NCI-H446 (cell line): ENCODE measurements at regions not wholly inside any gene's neighbourhood (a gene's known extent, or its start where the extent isn't known, plus 50 kb on each side); places are given as distances from the start of the nearest gene placed in this dataset.
"Not testable (repeated sequence)": the region's sequence is repeated elsewhere in the genome, so short reads cannot be mapped to it uniquely, and the experiment has no call there.

Experiments
- DNase-seq, 2 experiments: peaks; one replicate each; lab custom pipeline; 2025; lab: John Stamatoyannopoulos, UW

DNA sequence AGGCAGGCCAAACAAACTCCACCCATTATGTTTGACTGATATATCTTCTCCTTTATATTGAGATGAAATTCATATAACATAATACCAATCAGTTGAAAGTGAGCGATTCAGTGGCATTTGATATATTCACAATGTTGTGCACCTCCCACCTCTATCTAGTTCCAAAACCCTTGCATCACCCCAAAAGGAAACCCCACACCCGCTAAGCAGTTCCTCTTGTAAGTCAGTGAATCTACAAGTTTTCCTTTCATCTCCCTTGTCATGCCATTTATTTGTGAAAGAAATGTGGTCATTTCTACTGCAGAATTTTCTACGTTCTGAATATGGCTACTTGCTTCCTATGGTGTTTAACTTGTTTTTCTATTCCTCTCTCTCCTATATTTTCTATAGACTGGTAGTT is 99.4 kb upstream of the PTPN3 start:
- no peak for DNase-seq

DNA sequence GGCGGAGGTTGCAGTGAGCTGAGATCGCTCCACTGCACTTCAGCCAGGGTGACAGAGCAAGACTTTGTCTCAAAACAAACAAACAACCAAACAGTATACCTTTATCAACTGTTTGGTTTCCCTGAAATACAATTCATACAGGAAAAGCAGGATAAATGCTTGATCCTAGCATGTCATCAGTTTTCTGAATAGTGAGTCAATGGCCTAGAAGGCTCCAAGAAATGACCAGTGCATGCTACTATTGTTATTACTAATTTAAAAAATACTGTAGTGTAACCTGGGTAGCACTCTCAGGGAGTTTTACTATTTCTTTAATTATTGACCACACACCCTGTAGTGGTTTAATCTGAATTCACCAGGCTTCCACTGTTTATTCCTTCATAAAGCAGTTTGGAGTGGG is 101.0 kb upstream of the PTPN3 start:
- no peak for DNase-seq

DNA sequence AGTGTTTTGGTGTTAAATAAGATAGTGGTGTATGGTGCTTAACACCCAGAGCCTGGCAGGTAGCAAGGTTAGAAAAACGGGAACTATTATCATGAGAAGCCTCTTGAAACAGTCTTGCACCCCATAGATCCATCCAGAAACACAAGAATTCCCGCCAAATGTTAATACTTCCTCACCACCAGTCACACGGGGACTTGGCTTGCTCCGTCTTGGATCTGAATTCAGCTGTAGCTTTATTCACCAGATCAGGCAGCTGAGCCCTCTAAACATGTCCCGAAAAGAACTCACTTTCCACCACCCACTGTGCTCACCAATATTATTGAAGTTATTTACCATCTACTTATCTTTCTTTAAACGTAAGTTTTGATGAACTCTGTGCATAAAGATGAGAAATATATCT is 101.6 kb upstream of the PTPN3 start:
- peak in 1 of 2 experiments; percentile 50 for DNase-seq

DNA sequence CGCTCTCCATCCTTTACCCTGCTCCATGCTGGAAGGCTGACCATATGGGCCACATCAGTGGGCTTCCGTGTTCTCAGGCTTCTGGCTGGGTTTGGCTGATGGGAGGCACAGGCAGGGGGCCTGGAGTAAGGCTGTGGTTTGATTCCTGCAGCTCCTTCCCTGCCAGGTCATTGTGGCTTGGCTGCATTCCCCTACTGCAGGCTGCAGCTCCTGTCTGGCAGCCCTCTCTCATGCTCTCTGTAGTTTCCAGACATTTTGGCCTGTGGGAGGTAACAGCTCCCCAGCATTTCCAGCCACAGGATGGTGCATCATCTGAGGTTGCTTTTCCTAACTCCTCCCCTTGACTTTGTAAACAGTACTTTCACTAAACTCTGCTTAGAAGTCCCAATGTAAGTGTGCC is 102.0 kb upstream of the PTPN3 start:
- peak; percentile 79 to 85 for DNase-seq

DNA sequence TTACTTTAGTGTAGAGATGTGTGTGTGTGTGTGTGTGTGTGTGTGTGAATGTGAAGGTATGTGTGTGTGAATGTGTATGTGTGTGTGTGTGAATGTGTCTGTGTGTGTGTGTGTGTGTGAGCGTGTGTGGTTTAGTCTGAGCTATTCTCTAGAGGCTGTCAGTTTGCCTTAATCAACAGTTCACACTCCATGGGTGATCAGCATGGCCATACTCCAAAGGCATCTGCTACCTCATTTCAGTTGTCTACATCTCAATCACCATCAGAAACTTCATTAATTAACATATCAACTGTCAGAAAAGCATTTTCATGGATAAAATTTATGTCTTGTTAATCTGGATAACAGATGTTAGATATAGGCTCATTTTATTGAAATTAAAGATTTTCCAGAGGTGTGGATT is 103.1 kb upstream of the PTPN3 start:
- DNase-seq = no peak

DNA sequence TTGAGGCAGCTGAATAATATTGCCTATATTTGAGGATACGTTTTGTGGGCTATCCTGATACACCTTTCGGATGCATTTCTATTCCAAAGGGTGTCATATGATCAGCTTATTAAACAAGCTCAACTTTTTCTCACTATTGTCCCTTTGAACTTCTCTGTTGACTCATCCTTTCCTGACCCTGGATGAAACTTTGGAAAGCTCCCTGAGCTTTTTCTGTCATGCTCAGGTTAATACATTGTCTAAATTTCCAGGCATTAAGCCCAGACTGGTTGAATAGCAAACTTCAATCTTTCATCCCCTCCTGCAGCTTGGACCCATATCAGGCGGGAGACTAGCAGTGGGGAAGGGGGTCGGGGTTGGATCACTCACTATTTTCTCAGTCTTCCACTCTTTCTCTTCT is 104.9 kb upstream of the PTPN3 start:
- peak in 1 of 2 experiments; percentile 17 for DNase-seq

DNA sequence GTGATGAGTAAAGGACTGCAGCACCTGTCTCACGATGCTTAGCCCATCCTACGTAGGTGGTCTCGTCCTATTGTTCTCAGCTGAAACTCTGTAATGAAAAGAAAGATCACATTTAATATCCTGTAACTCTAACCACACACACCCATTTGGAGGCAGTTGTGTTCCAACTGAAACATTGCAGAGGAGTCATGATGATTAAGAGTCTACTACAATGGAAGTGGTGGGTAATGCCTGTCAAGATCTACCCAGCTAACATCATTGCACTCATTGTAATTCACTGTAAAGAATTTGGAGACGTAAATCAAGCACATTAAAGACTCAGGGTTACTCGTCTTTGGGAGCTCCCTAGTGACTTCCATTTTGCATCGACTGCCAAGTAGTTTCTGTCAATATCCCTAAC is 106.0 kb upstream of the PTPN3 start:
- DNase-seq = peak; percentile 40 to 68

DNA sequence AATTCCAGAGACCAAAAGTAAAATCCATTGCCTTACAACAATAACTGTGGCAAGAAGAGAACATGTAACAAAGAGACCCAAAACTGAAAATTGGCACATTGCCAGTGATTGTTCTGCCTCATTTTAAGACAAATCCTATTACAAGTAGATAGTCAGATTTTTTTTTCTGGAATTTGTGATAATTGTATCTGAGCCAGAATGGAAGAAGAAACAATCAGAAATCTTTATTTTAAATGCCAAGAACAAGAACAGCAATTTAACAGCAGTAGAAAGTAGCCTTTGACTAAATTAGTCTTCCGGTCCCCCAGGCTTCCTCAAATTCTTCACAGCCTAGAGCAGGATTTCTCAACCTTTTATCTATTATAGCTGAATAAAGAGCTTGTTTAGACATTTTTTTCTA is 106.7 kb upstream of the PTPN3 start:
- peak in 1 of 2 experiments; percentile 11 for DNase-seq

DNA sequence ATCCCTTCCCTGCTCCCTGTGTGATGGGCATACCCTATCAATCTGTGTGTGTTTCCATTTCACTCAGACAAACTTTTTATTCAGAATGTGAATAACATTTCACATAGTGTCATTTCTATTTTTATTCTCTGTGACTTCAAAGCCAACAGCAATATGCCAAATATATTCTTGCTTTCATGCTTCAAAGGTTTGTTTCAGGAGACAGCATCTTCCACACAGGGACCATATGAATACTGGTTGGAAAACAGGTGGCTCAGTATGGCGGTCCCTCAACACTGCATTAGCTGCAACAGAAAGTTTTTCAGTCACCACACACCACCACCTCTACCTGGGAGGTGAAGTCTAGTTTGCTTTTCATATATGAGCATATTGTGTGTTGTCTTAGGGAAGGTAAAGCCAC is 111.0 kb upstream of the PTPN3 start:
- no peak for DNase-seq

DNA sequence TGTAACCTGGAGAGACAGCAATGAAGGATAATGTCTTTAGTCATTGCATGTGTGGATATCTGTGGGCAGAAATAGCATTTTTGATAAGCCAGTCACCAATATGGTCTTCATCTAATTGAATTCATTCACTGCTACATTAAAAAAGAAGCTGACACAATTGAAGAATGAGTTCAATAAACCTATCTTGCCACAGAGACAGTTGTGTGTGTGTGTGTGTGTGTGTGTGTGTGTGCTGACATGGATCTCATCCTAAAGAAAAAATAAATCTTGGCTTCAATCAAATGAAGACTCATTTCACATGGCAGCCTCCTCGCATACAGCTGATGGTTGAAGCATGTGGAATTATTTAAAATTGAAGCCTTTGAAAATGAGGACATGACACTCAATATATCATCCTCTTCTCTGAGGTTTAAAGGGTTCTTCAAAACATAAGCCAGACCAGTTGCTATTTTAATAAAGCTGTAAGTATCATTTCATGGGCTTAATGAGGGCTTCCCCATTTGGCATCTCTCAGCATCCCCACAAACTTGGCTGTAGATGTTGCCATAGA is 118.5 kb upstream of the PTPN3 start:
- no peak for DNase-seq

DNA sequence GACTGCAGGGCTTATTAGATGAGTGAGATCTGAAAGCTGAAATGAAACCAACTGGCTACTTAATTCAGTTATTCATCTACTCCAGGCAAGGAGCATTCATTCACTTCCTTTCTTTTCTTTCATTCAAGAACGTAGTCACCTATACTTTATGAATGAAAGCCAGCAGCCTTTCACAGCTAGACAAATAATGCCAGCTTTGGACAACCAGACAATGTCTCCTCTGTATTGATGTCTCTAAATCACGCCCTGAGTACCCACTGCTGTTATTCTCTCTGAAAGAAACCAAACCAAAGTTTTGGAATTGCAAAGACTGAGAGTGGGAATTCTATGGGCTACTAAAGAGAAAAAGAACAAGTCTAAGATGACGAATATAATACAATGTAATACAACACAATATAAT is 121.2 kb upstream of the PTPN3 start:
- no peak for DNase-seq

DNA sequence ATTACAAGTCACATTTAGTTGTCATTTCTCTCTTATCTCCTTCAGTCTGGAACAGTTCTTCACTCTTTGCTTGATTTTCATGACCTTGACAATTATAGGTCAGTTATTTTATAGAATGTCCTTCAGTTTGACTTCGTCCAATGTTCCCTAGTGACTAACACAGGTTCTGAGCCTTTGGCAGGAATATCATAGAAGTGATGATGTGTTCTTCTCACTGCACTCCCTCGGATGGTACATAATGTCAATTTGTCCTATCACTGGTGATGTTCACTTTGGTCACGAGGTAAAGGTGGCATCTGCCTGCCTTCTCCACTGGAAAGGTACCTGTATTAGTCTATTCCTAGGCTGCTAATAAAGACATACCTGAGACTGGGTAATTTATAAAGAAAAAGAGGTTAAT is 126.0 kb upstream of the PTPN3 start:
- DNase-seq = no peak

DNA sequence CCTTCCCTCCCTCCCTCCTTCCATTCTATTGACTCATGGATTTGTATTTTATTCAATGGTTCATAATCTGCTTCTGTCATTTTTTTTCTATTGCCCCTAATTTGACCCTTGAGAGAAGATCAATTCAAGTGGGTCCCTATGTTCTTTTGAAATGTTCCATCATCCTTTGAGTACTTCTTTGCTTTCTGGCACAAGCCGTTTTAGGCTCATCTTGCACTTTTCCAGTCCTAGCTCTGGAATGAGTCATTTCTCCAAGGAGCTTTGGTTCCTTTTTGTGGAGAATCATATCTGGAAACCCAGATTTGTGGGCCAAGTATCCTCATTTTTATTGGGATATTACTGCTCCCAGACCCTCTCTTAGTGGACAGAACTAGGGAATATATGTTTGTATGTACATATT is 126.8 kb upstream of the PTPN3 start:
- no peak for DNase-seq

DNA sequence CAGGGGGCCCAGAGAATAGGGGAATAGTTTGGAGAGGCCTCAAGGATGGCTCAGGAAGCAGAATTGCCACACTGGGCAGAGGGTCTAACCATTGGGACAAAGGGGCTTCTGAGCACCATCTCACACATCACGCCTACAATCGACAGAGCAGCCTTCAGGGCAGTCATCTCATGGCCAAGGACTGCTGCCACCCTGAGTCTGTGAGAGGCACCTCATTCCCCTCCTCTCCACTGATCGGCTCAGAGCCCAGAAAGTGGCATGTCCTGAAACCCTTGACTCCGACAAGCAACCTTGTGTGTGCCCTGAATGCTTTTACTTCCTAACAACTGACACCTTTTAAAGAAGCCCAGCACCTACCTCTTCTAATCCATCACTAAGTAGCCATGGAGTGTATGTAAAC is 128.9 kb upstream of the PTPN3 start:
- DNase-seq = no peak

DNA sequence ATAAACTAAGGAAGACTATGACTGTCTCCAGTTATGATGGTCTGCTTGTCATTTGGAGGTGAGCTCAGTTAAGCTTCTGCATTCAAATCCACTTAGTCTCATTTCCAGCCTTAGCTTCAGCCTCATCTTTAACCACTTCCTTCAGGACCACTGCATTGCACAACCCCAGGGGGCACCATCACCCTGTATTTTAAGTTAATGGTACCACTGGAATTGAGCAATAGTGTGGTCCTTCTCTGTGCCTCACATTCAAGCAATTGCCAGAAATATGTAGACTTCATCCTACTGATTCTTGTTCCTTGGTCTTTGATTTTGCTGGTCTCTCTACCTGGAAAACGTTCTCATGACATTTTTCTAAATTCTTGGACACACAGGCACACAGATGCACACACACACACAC is 131.5 kb upstream of the PTPN3 start:
- no peak for DNase-seq

DNA sequence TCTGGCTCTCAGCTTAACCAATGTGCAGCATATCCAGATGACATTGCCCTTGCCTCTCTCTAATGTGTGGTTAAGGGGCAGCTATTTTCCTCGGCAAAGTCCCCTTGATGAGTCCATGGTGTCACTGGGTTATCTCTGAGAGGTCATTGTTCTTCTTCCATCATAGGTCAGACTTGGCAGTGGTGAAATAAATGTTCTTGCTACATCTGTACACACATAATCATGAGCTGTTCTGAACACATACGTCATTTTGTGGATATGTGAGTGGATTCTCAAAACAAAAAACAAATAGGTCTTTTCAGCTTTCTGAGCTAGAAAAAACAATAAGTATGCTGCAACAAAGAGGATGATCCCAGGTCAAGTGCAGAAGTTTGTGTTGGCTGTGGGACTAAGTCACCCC is 134.7 kb upstream of the PTPN3 start:
- no peak for DNase-seq

DNA sequence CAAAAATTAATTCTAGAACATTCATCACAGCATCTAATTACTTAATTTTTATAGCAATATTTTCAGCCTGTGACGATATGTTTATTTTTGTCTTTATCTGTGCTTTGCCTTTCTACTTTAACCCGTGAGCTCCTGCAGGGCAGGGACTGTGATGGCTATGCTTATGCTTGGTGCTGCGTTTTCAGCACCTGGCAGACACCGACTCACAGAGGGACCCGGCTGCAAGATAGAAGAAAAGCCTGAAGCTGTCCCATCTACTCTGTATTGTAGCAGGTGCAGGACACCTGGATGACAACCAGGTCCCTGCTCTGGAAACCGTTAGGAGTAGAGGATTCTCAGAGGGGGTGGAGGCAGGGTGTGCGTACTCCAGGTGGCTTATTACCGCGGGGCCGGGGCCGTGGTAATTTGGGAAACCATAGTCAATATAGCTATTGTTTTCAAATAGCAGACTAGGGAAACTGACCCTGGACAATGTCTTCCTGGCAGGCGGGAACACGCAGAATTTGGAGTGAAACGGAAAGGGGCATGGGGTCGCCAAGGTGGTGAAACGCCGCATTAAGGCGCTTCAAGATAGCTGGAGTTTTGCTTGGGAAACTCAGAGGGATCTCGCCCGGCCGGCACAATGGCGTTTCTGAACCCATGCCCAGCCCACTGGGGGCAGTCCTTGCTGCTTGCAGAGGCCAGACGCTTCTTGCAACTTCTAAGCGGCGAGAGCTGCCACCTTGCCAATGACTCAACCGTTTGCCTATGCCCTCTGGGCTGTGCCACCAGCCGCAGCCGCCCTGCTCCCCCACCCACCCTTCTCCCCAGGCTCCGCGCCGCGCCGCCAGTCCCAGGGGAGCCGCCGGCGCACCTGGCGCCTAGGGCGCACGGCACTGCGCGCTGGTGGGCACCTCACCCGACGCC is 140.1 kb upstream of the PALM2AKAP2 start:
- peak; percentile 5 to 33 for DNase-seq

DNA sequence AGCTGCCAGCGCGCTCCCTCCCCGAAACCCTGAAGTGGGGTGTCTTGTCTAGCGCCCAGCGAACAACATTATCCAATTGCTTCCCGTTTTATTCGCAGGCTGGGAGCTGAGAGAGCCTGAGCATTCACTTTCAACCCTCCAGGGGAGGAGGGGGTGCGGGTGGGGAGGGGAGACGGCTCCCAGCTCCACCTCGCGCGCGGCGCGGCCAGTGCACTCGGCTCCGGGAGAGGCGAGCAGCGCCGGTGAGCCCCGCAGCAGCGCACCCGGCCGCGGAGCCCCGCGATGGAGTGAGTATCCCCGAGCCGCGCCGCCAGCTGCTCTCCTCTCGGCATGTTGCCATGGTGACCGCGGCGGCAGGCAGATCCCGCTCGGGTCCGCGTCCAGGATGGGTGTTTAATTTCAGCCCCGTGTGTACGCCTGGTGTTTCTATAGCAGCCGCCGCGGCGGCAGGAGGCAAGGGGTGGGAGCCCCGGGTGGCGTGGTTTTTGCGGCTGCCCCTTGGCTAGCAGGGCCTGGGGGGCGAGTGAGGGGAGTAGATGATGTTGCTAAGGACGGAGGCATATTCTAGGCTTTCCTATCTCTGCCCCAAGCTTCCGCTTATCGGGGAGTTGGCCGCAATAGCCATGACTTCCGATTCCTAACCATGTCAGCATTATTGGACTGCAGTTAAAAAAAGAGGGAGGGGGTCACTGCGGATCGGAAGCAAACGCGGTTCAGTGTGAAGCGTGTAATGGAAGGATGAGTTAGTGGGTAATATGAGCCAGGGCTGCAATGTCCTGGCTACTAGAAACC is 139.2 kb upstream of the PALM2AKAP2 start:
- peak; percentile 13 to 56 for DNase-seq

DNA sequence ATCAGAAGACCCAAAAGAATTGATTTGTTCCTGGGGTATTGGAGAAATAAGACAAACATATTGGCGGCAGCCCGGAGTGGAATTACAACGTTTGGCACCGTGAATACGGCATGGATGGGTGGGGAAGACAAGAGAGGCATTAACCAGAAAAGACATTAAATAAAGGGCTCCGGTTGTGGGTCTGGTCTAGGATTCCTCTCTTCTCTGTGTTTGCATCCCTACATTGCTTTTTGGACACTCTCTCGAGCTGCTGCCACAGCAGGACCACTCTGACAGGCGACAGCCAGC is 138.7 kb upstream of the PALM2AKAP2 start:
- DNase-seq = no peak

DNA sequence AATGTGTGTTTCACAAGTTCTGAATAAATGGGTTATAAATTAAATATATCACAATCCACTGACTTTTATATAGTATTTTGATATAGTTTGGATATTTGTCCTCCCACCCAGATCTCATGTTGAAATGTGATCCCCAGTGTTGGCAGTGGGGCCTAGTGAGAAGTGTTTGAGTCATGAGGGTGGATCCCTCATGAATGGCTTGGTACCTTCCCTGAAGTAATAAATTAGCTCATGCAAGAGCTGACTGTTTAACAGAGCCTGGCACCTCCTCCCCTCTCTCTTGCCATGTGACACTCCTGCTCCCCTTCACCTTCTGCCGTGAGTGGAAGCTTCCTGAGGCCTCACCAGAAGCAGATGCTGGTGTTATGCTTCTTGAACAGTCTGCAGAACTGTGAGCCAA is 127.9 kb upstream of the PALM2AKAP2 start:
- peak in 1 of 2 experiments; percentile 0 for DNase-seq

DNA sequence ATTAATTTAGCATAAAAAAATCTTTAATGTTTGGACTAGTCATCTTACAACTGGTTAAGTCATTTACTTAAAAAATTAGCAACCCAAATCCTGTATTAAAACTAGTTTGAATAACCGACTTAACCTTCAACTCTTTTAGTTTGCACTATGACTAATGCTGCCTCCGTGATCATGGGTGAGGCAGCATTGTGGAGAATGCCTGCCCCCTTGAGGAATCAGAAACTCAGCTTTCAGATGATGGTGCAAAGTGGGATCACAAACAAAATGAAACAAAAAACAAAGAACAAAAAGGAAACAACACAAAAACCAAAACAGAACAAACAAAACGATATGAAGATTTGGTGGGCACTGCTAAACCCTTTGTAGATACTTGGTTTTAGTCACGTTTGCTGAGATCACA is 127.0 kb upstream of the PALM2AKAP2 start:
- DNase-seq = peak in 1 of 2 experiments; percentile 24

DNA sequence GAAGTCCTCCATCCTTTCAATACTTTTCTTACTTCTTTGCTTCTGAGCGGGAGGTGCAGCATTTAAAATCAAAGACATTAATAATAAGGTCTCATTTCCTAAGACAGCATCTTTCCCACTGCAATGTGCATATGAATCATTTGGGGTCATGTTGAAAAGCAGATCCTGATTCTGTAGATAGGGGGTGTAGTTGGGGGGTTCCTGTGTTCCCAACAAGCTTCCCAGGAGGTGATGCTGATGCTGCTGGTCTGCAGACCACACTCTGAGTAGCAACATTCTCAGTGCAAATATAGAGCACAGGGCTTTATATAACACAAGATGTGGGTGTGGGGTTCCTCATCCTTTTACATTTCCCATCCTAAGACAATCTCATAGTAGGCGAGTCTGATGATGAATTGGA is 126.5 kb upstream of the PALM2AKAP2 start:
- DNase-seq = no peak

DNA sequence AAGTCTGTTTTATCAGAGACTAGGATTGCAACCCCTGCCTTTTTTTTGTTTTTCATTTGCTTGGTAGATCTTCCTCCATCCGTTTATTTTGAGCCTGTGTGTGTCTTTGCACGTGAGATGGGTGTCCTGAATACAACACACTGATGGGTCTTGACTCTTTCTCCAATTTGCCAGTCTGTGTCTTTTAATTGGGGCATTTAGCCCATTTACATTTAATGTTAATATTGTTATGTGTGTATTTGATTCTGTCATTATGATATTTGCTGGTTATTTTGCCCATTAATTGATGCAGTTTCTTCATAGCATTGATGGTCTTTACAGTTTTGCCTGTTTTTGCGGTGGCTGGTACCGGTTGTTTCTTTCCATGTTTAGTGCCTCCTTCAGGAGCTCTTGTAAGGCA is 116.0 kb upstream of the PALM2AKAP2 start:
- DNase-seq = not testable (repeated sequence)
